H9 (cell line): ENCODE measurements at regions not wholly inside any gene's neighbourhood (a gene's known extent, or its start where the extent isn't known, plus 50 kb on each side); places are given as distances from the start of the nearest gene placed in this dataset.

Experiments used
- DNase-seq: peaks from one replicate; pipeline ENCODE4 v3.0.0-alpha.2; 2017
- H2AFZ ChIP-seq: one replicate; pipeline ENCODE4 v1.6.1; 2013; ENCODE audit warnings: mild to moderate bottlenecking, low read length, control low read depth, moderate library complexity
- H2AK5ac ChIP-seq: 2 replicates; pipeline ENCODE4 v1.6.1; 2013; ENCODE audit warnings: low read length, control low read depth, mixed read lengths; ENCODE audit not compliant: insufficient read length
- H2BK120ac ChIP-seq: one replicate; pipeline ENCODE4 v1.6.1; 2013; ENCODE audit warnings: low read depth, mild to moderate bottlenecking, low read length, control low read depth, inconsistent platforms; ENCODE audit not compliant: poor library complexity, severe bottlenecking
- H2BK12ac ChIP-seq: 2 replicates; pipeline ENCODE4 v1.6.1; 2013; ENCODE audit warnings: low read length, control low read depth, mixed read lengths, low read depth; ENCODE audit not compliant: insufficient read length
- H2BK15ac ChIP-seq: 2 replicates; pipeline ENCODE4 v1.6.1; 2013; ENCODE audit warnings: low read depth, low read length, control low read depth
- H2BK20ac ChIP-seq: one replicate; pipeline ENCODE4 v1.6.1; 2013; ENCODE audit warnings: low read depth, mild to moderate bottlenecking, low read length, control low read depth, inconsistent platforms; ENCODE audit not compliant: poor library complexity, severe bottlenecking
- H2BK5ac ChIP-seq: 2 replicates; pipeline ENCODE4 v1.6.1; 2013; ENCODE audit warnings: low read length, control low read depth, mixed read lengths; ENCODE audit not compliant: insufficient read length
- H3K14ac ChIP-seq: 2 replicates; pipeline ENCODE4 v1.6.1; 2013; ENCODE audit warnings: low read length, control low read depth; ENCODE audit not compliant: insufficient read depth
- H3K18ac ChIP-seq: 2 replicates; pipeline ENCODE4 v1.6.1; 2013; ENCODE audit warnings: low read depth, mild to moderate bottlenecking, mixed read lengths, low read length, control low read depth; ENCODE audit not compliant: insufficient read length
- H3K23ac ChIP-seq: 2 replicates; pipeline ENCODE4 v1.6.1; 2013; ENCODE audit warnings: low read length, control low read depth, mixed read lengths, low read depth; ENCODE audit not compliant: insufficient read length
- H3K23me2 ChIP-seq: 2 replicates; pipeline ENCODE4 v1.6.1; 2013; ENCODE audit warnings: low read depth, mild to moderate bottlenecking, mixed read lengths, low read length, control low read depth; ENCODE audit not compliant: insufficient read length, poor library complexity, severe bottlenecking
- H3K27ac ChIP-seq: 2 replicates; pipeline ENCODE4 v1.5.1; 2013; ENCODE audit warnings: low read length, control low read depth, mixed read lengths, low read depth; ENCODE audit not compliant: insufficient read length
- H3K27me3 ChIP-seq: 2 replicates; pipeline ENCODE4 v1.6.1; 2013; ENCODE audit warnings: low read length, control low read depth, inconsistent platforms; ENCODE audit not compliant: insufficient read depth
- H3K4ac ChIP-seq: 2 replicates; pipeline ENCODE4 v1.6.1; 2013; ENCODE audit warnings: low read depth, mild to moderate bottlenecking, control low read depth, inconsistent platforms, low read length, moderate library complexity
- H3K4me1 ChIP-seq: 2 replicates; pipeline ENCODE4 v1.6.1; 2013; ENCODE audit warnings: low read length, control low read depth, inconsistent platforms; ENCODE audit not compliant: insufficient read depth
- H3K4me2 ChIP-seq: 2 replicates; pipeline ENCODE4 v1.6.1; 2013; ENCODE audit warnings: low read length, control low read depth, mixed read lengths; ENCODE audit not compliant: insufficient read length, insufficient read depth
- H3K56ac ChIP-seq: 2 replicates; pipeline ENCODE4 v1.6.1; 2013; ENCODE audit warnings: low read depth, mild to moderate bottlenecking, mixed read lengths, low read length, control low read depth; ENCODE audit not compliant: insufficient read length
- H3K79me1 ChIP-seq: 2 replicates; pipeline ENCODE4 v1.6.1; 2013; ENCODE audit warnings: low read depth, mild to moderate bottlenecking, moderate library complexity, low read length, control low read depth, inconsistent platforms; ENCODE audit not compliant: insufficient read depth, poor library complexity, severe bottlenecking
- H3K79me2 ChIP-seq: 2 replicates; pipeline ENCODE4 v1.6.1; 2013; ENCODE audit warnings: low read length, control low read depth, inconsistent platforms; ENCODE audit not compliant: insufficient read depth
- H3K9ac ChIP-seq: 2 replicates; pipeline ENCODE4 v1.6.1; 2013; ENCODE audit warnings: low read length, control low read depth, mixed read lengths; ENCODE audit not compliant: insufficient read length; ENCODE audit errors: extremely low read depth
- H3K9me3 ChIP-seq: one replicate; pipeline ENCODE4 v1.6.1; 2013; ENCODE audit warnings: low read depth, low read length, inconsistent platforms; ENCODE audit not compliant: control insufficient read depth
- H3T11ph ChIP-seq: one replicate; pipeline ENCODE4 v1.6.1; 2013; ENCODE audit warnings: mild to moderate bottlenecking, low read length, control low read depth, inconsistent platforms
- H4K20me1 ChIP-seq: one replicate; pipeline ENCODE4 v1.6.1; 2013; ENCODE audit not compliant: control insufficient read depth, insufficient read length, insufficient read depth
- H4K5ac ChIP-seq: 2 replicates; pipeline ENCODE4 v1.6.1; 2013; ENCODE audit warnings: low read depth, mild to moderate bottlenecking, mixed read lengths, low read length, control low read depth; ENCODE audit not compliant: insufficient read length
- H4K8ac ChIP-seq: replicated peaks from 2 replicates; pipeline ENCODE4 v1.6.1; 2013; ENCODE audit warnings: low read length, control low read depth, mixed read lengths, low read depth; ENCODE audit not compliant: insufficient read length
- H4K91ac ChIP-seq: 2 replicates; pipeline ENCODE4 v1.6.1; 2013; ENCODE audit warnings: low read depth, mild to moderate bottlenecking, moderate library complexity, mixed read lengths, low read length, control low read depth; ENCODE audit not compliant: insufficient read length
- H3K27ac Mint-ChIP-seq, 3 experiments: 2 replicates in 2 of 3; 3 replicates in 1 of 3; pipeline ENCODE4 v1.8.0; 2020 to 2021; ENCODE audit warnings: mixed read lengths in 3 of 3, mild to moderate bottlenecking in 1 of 3, moderate library complexity in 1 of 3
- H3K27me3 Mint-ChIP-seq: 2 replicates; pipeline ENCODE4 v1.8.0; 2021; ENCODE audit warnings: low read depth, mild to moderate bottlenecking, moderate library complexity, mixed read lengths
- H3K36me3 Mint-ChIP-seq, 3 experiments: 2 replicates in 2 of 3; 3 replicates in 1 of 3; pipeline ENCODE4 v1.8.0; 2020 to 2021; ENCODE audit warnings: low read depth in 3 of 3, mixed read lengths in 3 of 3; ENCODE audit not compliant: insufficient read depth in 1 of 3
- H3K4me1 Mint-ChIP-seq, 2 experiments: 2 replicates each; pipeline ENCODE4 v1.8.0; 2020; ENCODE audit warnings: mixed read lengths in 2 of 2
- H3K4me3 Mint-ChIP-seq, 2 experiments: 2 replicates in 1 of 2; 3 replicates in 1 of 2; pipeline ENCODE4 v1.8.0; 2020 to 2021; ENCODE audit warnings: mild to moderate bottlenecking in 2 of 2, mixed read lengths in 2 of 2, moderate library complexity in 1 of 2
- H3K9me3 Mint-ChIP-seq, 2 experiments: 2 replicates in 1 of 2; 3 replicates in 1 of 2; pipeline ENCODE4 v1.8.0; 2020; ENCODE audit warnings: mild to moderate bottlenecking in 2 of 2, mixed read lengths in 2 of 2, moderate library complexity in 1 of 2
- WGBS: extraction: QIAGEN DNeasy Blood & Tissue Kit; methylation state at CpG from one replicate; pipeline ENCODE4 v1.1.7; 2013; ENCODE audit warnings: missing lambda C conversion rate, low lambda C conversion rate, mixed read lengths; ENCODE audit not compliant: insufficient read length; ENCODE audit errors: extremely low coverage; 5-methylcytosine and 5-hydroxymethylcytosine counted together
- TF ChIP-seq, protein P1 (sequence below): fragments of 200-600 bp; sonication (generic); conservative IDR thresholded peaks from 3 replicates; pipeline ENCODE4 v1.8.0; 2021; ENCODE audit warnings: antibody characterized with exemption, mild to moderate bottlenecking

DNA sequence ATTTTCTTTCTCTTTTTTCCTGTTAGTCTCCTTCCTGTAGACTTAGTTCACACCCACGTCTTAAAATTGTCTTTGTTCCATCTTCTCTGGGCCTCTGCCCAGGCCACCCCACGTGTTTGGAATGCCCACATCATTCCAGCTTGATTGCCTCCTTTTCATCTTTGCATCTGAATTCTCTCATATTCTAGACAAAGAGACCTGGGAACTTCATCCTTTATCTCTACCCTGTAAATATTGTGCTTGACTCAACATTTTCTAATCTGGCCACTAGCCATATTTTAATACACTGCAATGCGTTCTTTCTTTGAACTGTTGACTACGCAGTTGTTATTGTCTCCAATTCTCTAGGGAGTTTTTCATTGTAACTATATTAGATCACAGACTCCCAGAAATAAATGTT is 187.5 kb upstream of the NRXN1 start:
- Histone ChIP-seq H3K4me1 (no peaks in the 10 kb centered on the region), H4K20me1 (no peaks in the 10 kb centered on the region), H2BK15ac (no peak overlapping the region), H3K4ac (no peak overlapping the region), H2BK20ac (no peak overlapping the region), H3K79me1 (no peaks in the 10 kb centered on the region), H3T11ph (no peak overlapping the region), H3K9me3 (no peaks in the 10 kb centered on the region), H2BK5ac (no peak overlapping the region), H4K5ac (no peak overlapping the region), H3K56ac (no peak overlapping the region), H4K8ac (no peak overlapping the region), H3K27me3 (no peaks in the 10 kb centered on the region), H2AFZ (no peak overlapping the region), H3K4me2 (no peak overlapping the region), H4K91ac (no peak overlapping the region), H3K9ac (no peak overlapping the region), H3K79me2 (no peaks in the 10 kb centered on the region), H3K14ac (no peak overlapping the region), H3K27ac (no peak overlapping the region), H3K18ac (no peak overlapping the region), H3K23ac (no peak overlapping the region), H2BK120ac (no peak overlapping the region), H2BK12ac (no peak overlapping the region), H2AK5ac (no peak overlapping the region), H3K23me2 (no peaks in the 10 kb centered on the region)
- no peak for DNase-seq
- Mint-ChIP-seq H3K9me3 (no peaks in the 10 kb centered on the region), H3K36me3 (no peaks in the 10 kb centered on the region), H3K4me1 (peaks cover 15 to 16% of the 10 kb centered on the region in 2 experiments), H3K4me3 (no peak overlapping the region), H3K27me3 (no peaks in the 10 kb centered on the region), H3K27ac (peak overlapping the region; percentile 0 to 48 (median 37); a peak in 5 of 7 replicates)
- TF ChIP-seq, protein P1, sequence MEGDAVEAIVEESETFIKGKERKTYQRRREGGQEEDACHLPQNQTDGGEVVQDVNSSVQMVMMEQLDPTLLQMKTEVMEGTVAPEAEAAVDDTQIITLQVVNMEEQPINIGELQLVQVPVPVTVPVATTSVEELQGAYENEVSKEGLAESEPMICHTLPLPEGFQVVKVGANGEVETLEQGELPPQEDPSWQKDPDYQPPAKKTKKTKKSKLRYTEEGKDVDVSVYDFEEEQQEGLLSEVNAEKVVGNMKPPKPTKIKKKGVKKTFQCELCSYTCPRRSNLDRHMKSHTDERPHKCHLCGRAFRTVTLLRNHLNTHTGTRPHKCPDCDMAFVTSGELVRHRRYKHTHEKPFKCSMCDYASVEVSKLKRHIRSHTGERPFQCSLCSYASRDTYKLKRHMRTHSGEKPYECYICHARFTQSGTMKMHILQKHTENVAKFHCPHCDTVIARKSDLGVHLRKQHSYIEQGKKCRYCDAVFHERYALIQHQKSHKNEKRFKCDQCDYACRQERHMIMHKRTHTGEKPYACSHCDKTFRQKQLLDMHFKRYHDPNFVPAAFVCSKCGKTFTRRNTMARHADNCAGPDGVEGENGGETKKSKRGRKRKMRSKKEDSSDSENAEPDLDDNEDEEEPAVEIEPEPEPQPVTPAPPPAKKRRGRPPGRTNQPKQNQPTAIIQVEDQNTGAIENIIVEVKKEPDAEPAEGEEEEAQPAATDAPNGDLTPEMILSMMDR = no peak
- no CpG with 5 or more reads among the region's 4 CpGs for WGBS
